Neural progenitor cell (in vitro differentiated cells): ENCODE measurements at regions not wholly inside any gene's neighbourhood (a gene's known extent, or its start where the extent isn't known, plus 50 kb on each side); places are given as distances from the start of the nearest gene placed in this dataset.
"Not testable (repeated sequence)": the region's sequence is repeated elsewhere in the genome, so short reads cannot be mapped to it uniquely, and the experiment has no call there.

Experiments
- DNase-seq: peaks from one replicate; pipeline ENCODE4 v3.0.0-alpha.2; 2016; ENCODE audit warnings: low spot score
- H2AFZ ChIP-seq: fragments of 200-600 bp; sonication (generic); replicated peaks from 2 replicates; pipeline ENCODE4 v1.6.1; 2016; ENCODE audit warnings: antibody characterized with exemption
- H3F3A ChIP-seq: fragments of 200-600 bp; sonication (generic); 2 replicates; pipeline ENCODE4 v1.6.1; 2016; ENCODE audit warnings: antibody characterized with exemption, low read depth
- H3K27ac ChIP-seq: fragments of 200-600 bp; sonication (generic); 2 replicates; pipeline ENCODE4 v1.5.1; 2016; ENCODE audit warnings: mild to moderate bottlenecking
- H3K27me3 ChIP-seq: fragments of 200-600 bp; sonication (generic); 2 replicates; pipeline ENCODE4 v1.6.1; 2016; ENCODE audit warnings: mild to moderate bottlenecking, moderate library complexity
- H3K36me3 ChIP-seq: fragments of 200-600 bp; sonication (generic); 2 replicates; pipeline ENCODE4 v1.5.1; 2016
- H3K4me1 ChIP-seq: fragments of 200-600 bp; sonication (generic); 2 replicates; pipeline ENCODE4 v1.6.1; 2016; ENCODE audit warnings: mixed run types
- H3K4me2 ChIP-seq: fragments of 200-600 bp; sonication (generic); 2 replicates; pipeline ENCODE4 v1.6.1; 2016
- H3K4me3 ChIP-seq: fragments of 200-600 bp; sonication (generic); 2 replicates; pipeline ENCODE4 v1.5.1; 2016
- H3K79me2 ChIP-seq: fragments of 200-600 bp; sonication (generic); 2 replicates; pipeline ENCODE4 v1.6.1; 2016; ENCODE audit warnings: low read depth
- H3K9ac ChIP-seq: fragments of 200-600 bp; sonication (generic); 2 replicates; pipeline ENCODE4 v1.6.1; 2016
- H3K9me3 ChIP-seq: fragments of 200-600 bp; sonication (generic); 2 replicates; pipeline ENCODE4 v1.5.1; 2016; ENCODE audit warnings: low read depth
- H4K20me1 ChIP-seq: fragments of 200-600 bp; sonication (generic); 2 replicates; pipeline ENCODE4 v1.6.1; 2016; ENCODE audit warnings: low read depth
- H3K27ac Mint-ChIP-seq: 3 replicates; pipeline ENCODE4 v1.8.0; 2021; ENCODE audit warnings: mixed read lengths
- H3K27me3 Mint-ChIP-seq: 2 replicates; pipeline ENCODE4 v1.8.0; 2022; ENCODE audit warnings: low read depth, mild to moderate bottlenecking, inconsistent platforms, moderate library complexity, mixed read lengths; ENCODE audit not compliant: insufficient read depth
- H3K36me3 Mint-ChIP-seq: 3 replicates; pipeline ENCODE4 v1.8.0; 2021; ENCODE audit warnings: mixed read lengths
- H3K4me1 Mint-ChIP-seq: 3 replicates; pipeline ENCODE4 v1.8.0; 2021; ENCODE audit warnings: mixed read lengths
- H3K4me3 Mint-ChIP-seq: 3 replicates; pipeline ENCODE4 v1.8.0; 2021; ENCODE audit warnings: mild to moderate bottlenecking, moderate library complexity, mixed read lengths
- H3K9me3 Mint-ChIP-seq: 3 replicates; pipeline ENCODE4 v1.8.0; 2020; ENCODE audit warnings: mixed read lengths
- CTCF ChIP-seq: fragments of 200-600 bp; sonication (generic); IDR thresholded peaks from 2 replicates; pipeline ENCODE4 v1.5.1; 2017; ENCODE audit warnings: antibody characterized with exemption, mild to moderate bottlenecking
- EZH2 ChIP-seq: fragments of 200-600 bp; sonication (generic); IDR thresholded peaks from 2 replicates; pipeline ENCODE4 v1.6.1; 2017; ENCODE audit warnings: antibody characterized with exemption, mild to moderate bottlenecking, moderate library complexity
- EZH2phosphoT487 ChIP-seq: fragments of 200-600 bp; sonication (generic); IDR thresholded peaks from 2 replicates; pipeline ENCODE4 v1.6.1; 2017; ENCODE audit warnings: antibody characterized with exemption

GRCh38 chr13:62473190-62473943 lies 1057.7 kb upstream of the PCDH20 start:
- no peak for TF ChIP-seq EZH2phosphoT487
- no peak for TF ChIP-seq CTCF
- Histone ChIP-seq H3K27ac (no peak overlapping the region), H3K79me2 (no peaks in the 10 kb centered on the region), H3K27me3 (no peaks in the 10 kb centered on the region), H3K4me1 (no peaks in the 10 kb centered on the region), H2AFZ (peak overlapping the region; percentile 82), H3K4me3 (no peak overlapping the region), H3K9me3 (no peaks in the 10 kb centered on the region), H3K36me3 (no peaks in the 10 kb centered on the region), H3K4me2 (no peak overlapping the region), H4K20me1 (no peaks in the 10 kb centered on the region), H3F3A (no peaks in the 10 kb centered on the region), H3K9ac (no peak overlapping the region)
- Mint-ChIP-seq H3K36me3 (no peaks in the 10 kb centered on the region), H3K4me3 (no peak overlapping the region), H3K4me1 (no peaks in the 10 kb centered on the region), H3K27ac (no peak overlapping the region), H3K9me3 (no peaks in the 10 kb centered on the region), H3K27me3 (no peaks in the 10 kb centered on the region)
- no peak for DNase-seq

GRCh38 chr13:62453761-62454160 lies 1038.1 kb upstream of the PCDH20 start:
- Mint-ChIP-seq H3K27me3 (no peaks in the 10 kb centered on the region), H3K9me3 (no peaks in the 10 kb centered on the region), H3K4me3 (no peak overlapping the region), H3K36me3 (no peaks in the 10 kb centered on the region), H3K4me1 (no peaks in the 10 kb centered on the region), H3K27ac (no peak overlapping the region)
- Histone ChIP-seq H3K4me3 (no peak overlapping the region), H3F3A (no peaks in the 10 kb centered on the region), H3K79me2 (no peaks in the 10 kb centered on the region), H2AFZ (no peak overlapping the region), H4K20me1 (no peaks in the 10 kb centered on the region), H3K4me2 (no peak overlapping the region), H3K9me3 (no peaks in the 10 kb centered on the region), H3K4me1 (no peaks in the 10 kb centered on the region), H3K27me3 (no peaks in the 10 kb centered on the region), H3K36me3 (no peaks in the 10 kb centered on the region), H3K9ac (no peak overlapping the region), H3K27ac (no peak overlapping the region)
- no peak for DNase-seq
- TF ChIP-seq CTCF (no peak), EZH2 (no peak), EZH2phosphoT487 (no peak)

- Histone ChIP-seq H3K27me3 (no peaks in the 10 kb centered on the region), H3K79me2 (no peaks in the 10 kb centered on the region), H3K9me3 (no peaks in the 10 kb centered on the region), H3K9ac (no peak overlapping the region), H3K4me1 (no peaks in the 10 kb centered on the region), H3K4me3 (no peak overlapping the region), H3K27ac (no peak overlapping the region), H3K4me2 (no peak overlapping the region), H4K20me1 (no peaks in the 10 kb centered on the region), H3K36me3 (no peaks in the 10 kb centered on the region), H2AFZ (no peak overlapping the region), H3F3A (no peaks in the 10 kb centered on the region)
- H3K4me1 Mint-ChIP-seq, result no peaks in the 10 kb centered on the region
- no peaks in the 10 kb centered on the region for H3K27me3 Mint-ChIP-seq
- TF ChIP-seq CTCF (no peak), EZH2phosphoT487 (no peak), EZH2 (no peak)
- H3K9me3 Mint-ChIP-seq, result peaks cover 8% of the 10 kb centered on the region
- H3K36me3 Mint-ChIP-seq, result no peaks in the 10 kb centered on the region
- no peak overlapping the region for H3K27ac Mint-ChIP-seq
- H3K4me3 Mint-ChIP-seq, result no peak overlapping the region
- no peak for DNase-seq
These were observed 1035.1 kb upstream of the PCDH20 start for GRCh38 chr13:62450759-62451158.

GRCh38 chr13:62447771-62448382 lies 1032.2 kb upstream of the PCDH20 start:
- H3F3A ChIP-seq, H4K20me1 ChIP-seq, DNase-seq, H3K9me3 Mint-ChIP-seq, H3K4me3 ChIP-seq, H3K27ac Mint-ChIP-seq, H3K36me3 ChIP-seq, H3K4me1 ChIP-seq, H3K9me3 ChIP-seq, H3K4me1 Mint-ChIP-seq, H3K36me3 Mint-ChIP-seq, H3K79me2 ChIP-seq, H3K4me2 ChIP-seq, H2AFZ ChIP-seq, H3K27ac ChIP-seq, H3K4me3 Mint-ChIP-seq, H3K9ac ChIP-seq, H3K27me3 Mint-ChIP-seq, H3K27me3 ChIP-seq: not testable (repeated sequence)
